ENCODE measurements at regions not wholly inside any gene's neighbourhood (a gene's known extent, or its start where the extent isn't known, plus 50 kb on each side); places are given as distances from the start of the nearest gene placed in this dataset.

- DNase-seq (ENCODE audit: low read depth), result no peak
- H3K4me3 ChIP-seq (ENCODE audit: control insufficient read depth, low read depth, low read length), result no peak overlapping the region
- TF ChIP-seq CTCF (IDR thresholded peaks at IDR 0.05; ENCODE audit: control insufficient read depth, insufficient read depth, low read depth, low read length, missing control alignments), result no peak
Observed at GRCh38 chr17:36812762-36813161, 124.5 kb upstream of the LHX1 start.

GRCh38 chr17:36813357-36813756, 123.9 kb upstream of the LHX1 start:
- DNase-seq (ENCODE audit: low read depth), result no peak
- TF ChIP-seq CTCF (IDR thresholded peaks at IDR 0.05; ENCODE audit: control insufficient read depth, insufficient read depth, low read depth, low read length, missing control alignments), result no peak
- no peak overlapping the region for H3K4me3 ChIP-seq (ENCODE audit: control insufficient read depth, low read depth, low read length)

- DNase-seq (ENCODE audit: low read depth), result no peak
- no peak overlapping the region for H3K4me3 ChIP-seq (ENCODE audit: control insufficient read depth, low read depth, low read length)
- TF ChIP-seq CTCF (IDR thresholded peaks at IDR 0.05; ENCODE audit: control insufficient read depth, insufficient read depth, low read depth, low read length, missing control alignments), result no peak
Observed at GRCh38 chr17:36813957-36814563, 123.2 kb upstream of the LHX1 start.

GRCh38 chr17:36814958-36815357, 122.3 kb upstream of the LHX1 start:
- DNase-seq (ENCODE audit: low read depth), result no peak
- TF ChIP-seq CTCF (IDR thresholded peaks at IDR 0.05; ENCODE audit: control insufficient read depth, insufficient read depth, low read depth, low read length, missing control alignments), result no peak
- H3K4me3 ChIP-seq (ENCODE audit: control insufficient read depth, low read depth, low read length), result no peak overlapping the region

- TF ChIP-seq CTCF (IDR thresholded peaks at IDR 0.05; ENCODE audit: control insufficient read depth, insufficient read depth, low read depth, low read length, missing control alignments), result no peak
- no peak for DNase-seq (ENCODE audit: low read depth)
Observed at GRCh38 chr17:36816214-36816906, 120.9 kb upstream of the LHX1 start.

GRCh38 chr17:36816907-36817288, 120.4 kb upstream of the LHX1 start:
- H3K4me3 ChIP-seq (ENCODE audit: control insufficient read depth, low read depth, low read length), result no peak overlapping the region
- no peak for DNase-seq (ENCODE audit: low read depth)
- no peak for TF ChIP-seq CTCF (IDR thresholded peaks at IDR 0.05; ENCODE audit: control insufficient read depth, insufficient read depth, low read depth, low read length, missing control alignments)

More at GRCh38 chr17:36816214-36816906, 120.9 kb upstream of the LHX1 start:
- no peak overlapping the region for H3K4me3 ChIP-seq (ENCODE audit: control insufficient read depth, low read depth, low read length)

Measured in AG09309 (cell line).